Left ventricle myocardium superior (tissue), 1 donor: ENCODE measurements at regions not wholly inside any gene's neighbourhood (a gene's known extent, or its start where the extent isn't known, plus 50 kb on each side); places are given as distances from the start of the nearest gene placed in this dataset.
"Not testable (repeated sequence)": the region's sequence is repeated elsewhere in the genome, so short reads cannot be mapped to it uniquely, and the experiment has no call there.

Source experiments
- ATAC-seq: fragments of 200-7000 bp; cut with Tn5 transposase; one replicate; pipeline ENCODE4 v1.9.1; 2020; ENCODE audit warnings: mild to moderate bottlenecking, moderate library complexity
- DNase-seq: peaks from one replicate; pipeline ENCODE4 v3.0.0-alpha.2; 2020
- intact Hi-C: fragments of 100-400 bp; cut with micrococcal nuclease; formaldehyde crosslinking; loops from one replicate; pipeline ENCODE4 v1.11.0; 2022
- donor health status: DM: no; HTN: yes; CAD: no; lungs with severe emphysema.

GRCh38 chr2:118747066-118747465, 100.4 kb downstream of the EN1 start:
- ATAC-seq (no peak), DNase-seq (no peak)
- intact Hi-C loops, result no loop called here

GRCh38 chr2:118744682-118745181, 102.7 kb downstream of the EN1 start:
- DNase-seq, intact Hi-C loops, ATAC-seq: not testable (repeated sequence)

- DNase-seq (no peak), ATAC-seq (no peak)
- intact Hi-C loops, result no loop called here
Measured at GRCh38 chr2:118738524-118739308, 108.7 kb downstream of the EN1 start.

- DNase-seq (no peak), ATAC-seq (no peak)
- intact Hi-C loops, result no loop called here
Measured at GRCh38 chr2:118738106-118738505, 109.3 kb downstream of the EN1 start.

GRCh38 chr2:118737684-118738083, 109.8 kb downstream of the EN1 start:
- no peak for ATAC-seq
- intact Hi-C loops, result no loop called here
- no peak for DNase-seq

GRCh38 chr2:118732432-118732831, 115.0 kb downstream of the EN1 start:
- ATAC-seq (no peak), DNase-seq (no peak)
- intact Hi-C loops, result no loop called here

- DNase-seq, result no peak
- no peak for ATAC-seq
- intact Hi-C loops, result no loop called here
Measured at GRCh38 chr2:118731413-118731812, 116.0 kb downstream of the EN1 start.

GRCh38 chr2:118730405-118730804, 117.0 kb downstream of the EN1 start:
- DNase-seq, result no peak
- no peak for ATAC-seq
- intact Hi-C loops, result no loop called here

GRCh38 chr2:118729760-118730159, 117.7 kb downstream of the EN1 start:
- ATAC-seq, result no peak
- intact Hi-C loops, result no loop called here
- DNase-seq, result no peak

GRCh38 chr2:118728984-118729383, 118.5 kb downstream of the EN1 start:
- DNase-seq (no peak), ATAC-seq (no peak)
- intact Hi-C loops, result no loop called here

- intact Hi-C loops, result no loop called here
- DNase-seq (no peak), ATAC-seq (no peak)
Measured at GRCh38 chr2:118726821-118727220, 120.6 kb downstream of the EN1 start.

GRCh38 chr2:118723394-118723793, 124.1 kb downstream of the EN1 start:
- ATAC-seq, result no peak

GRCh38 chr2:118722976-118723375, 124.5 kb downstream of the EN1 start:
- DNase-seq (no peak), ATAC-seq (no peak)
- intact Hi-C loops, result no loop called here

More at GRCh38 chr2:118723394-118723793, 124.1 kb downstream of the EN1 start:
- intact Hi-C loops, result no loop called here
- DNase-seq, result no peak

GRCh38 chr2:118721817-118722551, 125.5 kb downstream of the EN1 start:
- intact Hi-C loops, result no loop called here
- no peak for ATAC-seq
- no peak for DNase-seq

GRCh38 chr2:118720866-118721265, 126.6 kb downstream of the EN1 start:
- intact Hi-C loops, result no loop called here
- ATAC-seq, result no peak
- no peak for DNase-seq

GRCh38 chr2:118718921-118719320, 128.5 kb downstream of the EN1 start:
- no peak for ATAC-seq
- intact Hi-C loops, result no loop called here

GRCh38 chr2:118716102-118716501, 131.3 kb downstream of the EN1 start:
- ATAC-seq, result no peak
- DNase-seq, result no peak
- intact Hi-C loops, result no loop called here

More at GRCh38 chr2:118718921-118719320, 128.5 kb downstream of the EN1 start:
- no peak for DNase-seq

GRCh38 chr2:118714118-118714517, 133.3 kb downstream of the EN1 start:
- DNase-seq (no peak), ATAC-seq (no peak)
- intact Hi-C loops, result no loop called here

- intact Hi-C loops, result no loop called here
- no peak for DNase-seq
- no peak for ATAC-seq
Measured at GRCh38 chr2:118711603-118712002, 135.8 kb downstream of the EN1 start.

- no peak for ATAC-seq
- DNase-seq, result no peak
- intact Hi-C loops, result no loop called here
Measured at GRCh38 chr2:118710481-118710880, 137.0 kb downstream of the EN1 start.

GRCh38 chr2:118709786-118710185, 137.7 kb downstream of the EN1 start:
- intact Hi-C loops, result no loop called here
- ATAC-seq, result no peak
- no peak for DNase-seq
